Glutamatergic neuron (in vitro differentiated cells): ENCODE measurements at regions not wholly inside any gene's neighbourhood (a gene's known extent, or its start where the extent isn't known, plus 50 kb on each side); places are given as distances from the start of the nearest gene placed in this dataset.

Source experiments
- DNase-seq: peaks from one replicate; pipeline ENCODE4 v3.0.0; 2022
- H3K27ac Mint-ChIP-seq: one replicate; pipeline ENCODE4 v1.8.0; 2020; ENCODE audit warnings: mild to moderate bottlenecking, mixed read lengths, inconsistent platforms; ENCODE audit not compliant: unreplicated experiment
- H3K27me3 Mint-ChIP-seq: one replicate; pipeline ENCODE4 v1.8.0; 2020; ENCODE audit warnings: mild to moderate bottlenecking, moderate library complexity, mixed read lengths, inconsistent platforms; ENCODE audit not compliant: unreplicated experiment
- H3K36me3 Mint-ChIP-seq: one replicate; pipeline ENCODE4 v1.8.0; 2020; ENCODE audit warnings: mild to moderate bottlenecking, mixed read lengths, inconsistent platforms; ENCODE audit not compliant: unreplicated experiment
- H3K4me1 Mint-ChIP-seq: one replicate; pipeline ENCODE4 v1.8.0; 2020; ENCODE audit warnings: mild to moderate bottlenecking, low read depth, mixed read lengths, inconsistent platforms; ENCODE audit not compliant: unreplicated experiment
- H3K4me3 Mint-ChIP-seq: one replicate; pipeline ENCODE4 v1.8.0; 2020; ENCODE audit warnings: mild to moderate bottlenecking, mixed read lengths, inconsistent platforms; ENCODE audit not compliant: unreplicated experiment
- H3K9me3 Mint-ChIP-seq: one replicate; pipeline ENCODE4 v1.8.0; 2020; ENCODE audit warnings: mild to moderate bottlenecking, moderate library complexity, mixed read lengths, inconsistent platforms; ENCODE audit not compliant: unreplicated experiment
- TF ChIP-seq, protein P1 (sequence below): fragments of 200-600 bp; sonication (generic); IDR thresholded peaks from one replicate; pipeline ENCODE4 v1.5.0; 2021; ENCODE audit not compliant: partially characterized antibody, unreplicated experiment

DNA sequence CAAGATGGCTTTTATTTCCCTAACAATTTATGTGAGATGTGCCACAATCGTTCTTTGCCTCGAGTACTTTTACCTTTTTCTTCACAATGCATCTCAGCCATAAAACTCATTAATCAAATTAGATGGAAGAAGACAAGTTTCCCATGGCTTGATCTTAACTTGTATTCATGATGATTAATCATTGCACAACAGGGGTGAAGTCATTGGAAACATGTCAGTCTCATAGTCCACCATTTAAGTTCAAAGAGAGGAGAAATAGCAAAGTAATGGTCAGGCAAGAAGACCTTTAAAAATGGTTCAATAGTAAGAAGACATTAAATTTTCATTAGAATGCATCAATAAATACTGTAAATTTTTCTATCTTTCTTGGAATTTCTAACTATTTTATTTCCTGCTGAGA lies 136.3 kb downstream of the FOXG1 start:
- no peak overlapping the region for H3K4me3 Mint-ChIP-seq
- H3K4me1 Mint-ChIP-seq: no peaks in the 10 kb centered on the region
- H3K36me3 Mint-ChIP-seq: no peaks in the 10 kb centered on the region
- H3K27ac Mint-ChIP-seq: no peak overlapping the region
- no peak for DNase-seq
- TF ChIP-seq, protein P1, sequence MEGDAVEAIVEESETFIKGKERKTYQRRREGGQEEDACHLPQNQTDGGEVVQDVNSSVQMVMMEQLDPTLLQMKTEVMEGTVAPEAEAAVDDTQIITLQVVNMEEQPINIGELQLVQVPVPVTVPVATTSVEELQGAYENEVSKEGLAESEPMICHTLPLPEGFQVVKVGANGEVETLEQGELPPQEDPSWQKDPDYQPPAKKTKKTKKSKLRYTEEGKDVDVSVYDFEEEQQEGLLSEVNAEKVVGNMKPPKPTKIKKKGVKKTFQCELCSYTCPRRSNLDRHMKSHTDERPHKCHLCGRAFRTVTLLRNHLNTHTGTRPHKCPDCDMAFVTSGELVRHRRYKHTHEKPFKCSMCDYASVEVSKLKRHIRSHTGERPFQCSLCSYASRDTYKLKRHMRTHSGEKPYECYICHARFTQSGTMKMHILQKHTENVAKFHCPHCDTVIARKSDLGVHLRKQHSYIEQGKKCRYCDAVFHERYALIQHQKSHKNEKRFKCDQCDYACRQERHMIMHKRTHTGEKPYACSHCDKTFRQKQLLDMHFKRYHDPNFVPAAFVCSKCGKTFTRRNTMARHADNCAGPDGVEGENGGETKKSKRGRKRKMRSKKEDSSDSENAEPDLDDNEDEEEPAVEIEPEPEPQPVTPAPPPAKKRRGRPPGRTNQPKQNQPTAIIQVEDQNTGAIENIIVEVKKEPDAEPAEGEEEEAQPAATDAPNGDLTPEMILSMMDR: no peak
- no peaks in the 10 kb centered on the region for H3K27me3 Mint-ChIP-seq
- peaks cover 2% of the 10 kb centered on the region for H3K9me3 Mint-ChIP-seq

DNA sequence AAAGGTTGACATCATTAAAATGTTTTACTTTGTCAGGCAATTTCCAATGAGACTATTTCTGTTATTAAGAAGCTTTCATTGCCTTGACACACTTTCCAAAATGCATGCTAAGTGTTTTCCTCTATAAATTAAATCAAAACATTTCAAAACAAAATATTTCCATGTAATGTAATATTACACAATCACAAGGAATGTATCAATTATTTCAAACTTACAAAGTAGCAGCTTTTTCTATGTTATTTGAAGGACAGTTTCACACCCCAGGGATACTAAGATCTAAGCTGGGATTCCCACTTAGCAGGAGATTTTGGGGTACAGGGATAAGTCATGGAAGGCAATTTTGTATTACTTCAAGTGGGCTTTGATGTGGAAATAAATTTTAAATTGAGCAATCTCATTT lies 144.9 kb downstream of the FOXG1 start:
- Mint-ChIP-seq H3K27me3 (no peaks in the 10 kb centered on the region), H3K36me3 (no peaks in the 10 kb centered on the region), H3K4me3 (no peak overlapping the region), H3K4me1 (no peaks in the 10 kb centered on the region), H3K27ac (no peak overlapping the region), H3K9me3 (peaks cover 2% of the 10 kb centered on the region)
- TF ChIP-seq, protein P1: no peak
- no peak for DNase-seq

DNA sequence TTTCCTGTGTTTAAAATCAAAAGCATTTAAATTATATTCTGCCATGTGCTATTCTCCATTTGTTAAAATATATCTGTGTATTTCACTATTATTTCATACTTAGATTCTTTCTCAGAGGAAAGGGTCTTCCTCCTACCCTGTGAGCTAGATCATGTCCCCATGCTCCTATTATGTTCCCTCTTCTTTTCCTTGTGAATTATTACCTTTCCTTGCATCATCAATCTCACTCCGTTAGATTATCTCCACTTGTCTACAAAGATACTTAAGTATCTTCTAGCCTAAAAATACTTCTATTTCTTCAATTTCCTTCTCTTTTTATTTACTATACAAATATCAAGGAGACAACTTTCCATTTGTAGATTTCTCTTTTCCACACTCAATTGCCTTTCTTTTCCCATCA lies 146.5 kb downstream of the FOXG1 start:
- Mint-ChIP-seq H3K4me1 (no peaks in the 10 kb centered on the region), H3K9me3 (no peaks in the 10 kb centered on the region), H3K27ac (no peak overlapping the region), H3K4me3 (no peak overlapping the region), H3K36me3 (no peaks in the 10 kb centered on the region), H3K27me3 (no peaks in the 10 kb centered on the region)
- TF ChIP-seq, protein P1: no peak
- DNase-seq: no peak

DNA sequence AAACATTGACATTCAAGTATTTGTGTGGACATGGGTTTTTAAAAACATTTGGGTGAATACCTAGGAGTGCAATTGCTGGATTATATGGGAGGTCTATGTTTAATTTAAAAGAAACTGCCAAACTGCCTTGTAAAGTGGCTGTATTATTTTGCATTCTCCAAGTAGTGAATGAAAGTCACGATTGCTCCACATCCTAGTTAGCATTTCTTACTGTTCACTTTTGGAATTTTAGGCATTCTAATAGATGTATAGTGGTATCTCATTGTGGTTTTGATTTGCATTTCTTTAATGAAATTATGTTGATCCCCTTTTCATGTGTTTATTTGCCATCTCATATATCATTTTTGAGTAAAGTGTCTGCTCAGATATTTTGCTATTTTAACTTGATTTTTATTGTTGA lies 159.5 kb downstream of the FOXG1 start:
- no peak overlapping the region for H3K27ac Mint-ChIP-seq
- no peaks in the 10 kb centered on the region for H3K27me3 Mint-ChIP-seq
- DNase-seq: no peak
- no peaks in the 10 kb centered on the region for H3K4me1 Mint-ChIP-seq
- TF ChIP-seq, protein P1: no peak
- H3K36me3 Mint-ChIP-seq: no peaks in the 10 kb centered on the region
- H3K4me3 Mint-ChIP-seq: no peak overlapping the region
- no peaks in the 10 kb centered on the region for H3K9me3 Mint-ChIP-seq

DNA sequence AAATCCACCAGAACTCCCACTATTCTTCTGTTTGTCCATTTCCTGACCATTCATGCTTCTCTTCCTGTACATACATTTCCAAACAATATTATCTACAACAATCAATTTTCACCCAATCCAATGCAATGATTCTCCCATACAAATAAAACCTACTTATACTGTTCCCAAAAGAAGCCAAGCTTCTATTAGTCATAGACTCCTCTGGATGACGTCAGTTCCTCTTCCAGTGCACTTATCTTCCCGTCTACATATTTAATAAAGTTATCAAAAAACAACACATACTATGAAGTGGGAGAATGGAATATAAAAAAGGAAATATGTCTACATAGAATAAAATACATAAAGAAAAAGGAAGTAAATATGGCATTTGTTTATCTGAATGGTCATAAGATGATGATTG lies 165.4 kb downstream of the FOXG1 start:
- Mint-ChIP-seq H3K27me3 (no peaks in the 10 kb centered on the region), H3K4me1 (no peaks in the 10 kb centered on the region), H3K9me3 (no peaks in the 10 kb centered on the region), H3K4me3 (no peak overlapping the region), H3K36me3 (peaks cover 8% of the 10 kb centered on the region), H3K27ac (no peak overlapping the region)
- DNase-seq: no peak
- TF ChIP-seq, protein P1: no peak
